Spleen (tissue), 7 donors: ENCODE measurements at regions not wholly inside any gene's neighbourhood (a gene's known extent, or its start where the extent isn't known, plus 50 kb on each side); places are given as distances from the start of the nearest gene placed in this dataset.

Source experiments
- CTCF ChIP-seq, 11 experiments: fragments of 200-600 bp in 7 of 11; fragments of 450-650 bp in 4 of 11; sonication (generic) in 4 of 11; IDR thresholded peaks in 8 of 11; conservative IDR thresholded peaks in 3 of 11; 1 replicate in 7 of 11; 2 replicates in 4 of 11; pipeline versions ENCODE4 v1.4.0 to v1.8.0; 2016 to 2021; ENCODE audit warnings: antibody characterized with exemption in 11 of 11, inconsistent platforms in 4 of 11, mild to moderate bottlenecking in 1 of 11
- POLR2A ChIP-seq, 3 donors: fragments of 450-650 bp; IDR thresholded peaks; one replicate each; pipeline ENCODE4 v1.5.1; 2017; ENCODE audit warnings: antibody characterized with exemption in 3 of 3, mild to moderate bottlenecking in 1 of 3
- donor health status: DM: no; HTN: no; CAD: no; lungs with moderate emphysema.
- donor health status: DM: no; HTN: no; CAD: no.
- donor health status: DM: no; HTN: no; CAD: no.

- TF ChIP-seq CTCF (IDR thresholded peaks at IDR 0.05 in 8 of 11, conservative IDR thresholded peaks at IDR 0.05 in 3 of 11) (no peak), POLR2A (IDR thresholded peaks at IDR 0.05) (no peak)
These were observed 411.9 kb upstream of the MARCKS start for GRCh38 chr6:113445201-113445600.
